Ishikawa (cell line): ENCODE measurements at regions not wholly inside any gene's neighbourhood (a gene's known extent, or its start where the extent isn't known, plus 50 kb on each side); places are given as distances from the start of the nearest gene placed in this dataset.

Experiments used
- CEBPB ChIP-seq: IDR thresholded peaks from 2 replicates; pipeline ENCODE4 v1.6.1; 2012
- CREB1 ChIP-seq: IDR thresholded peaks from 2 replicates; pipeline ENCODE4 v1.6.1; 2012; ENCODE audit warnings: low read depth
- EGR1 ChIP-seq: IDR thresholded peaks from 2 replicates; pipeline ENCODE4 v1.6.1; 2012
- EP300 ChIP-seq: IDR thresholded peaks from 2 replicates; pipeline ENCODE4 v1.6.1; 2012; ENCODE audit warnings: borderline replicate concordance
- FOXM1 ChIP-seq: IDR thresholded peaks from 2 replicates; pipeline ENCODE4 v1.6.1; 2012; ENCODE audit warnings: low read depth, borderline replicate concordance
- NFIC ChIP-seq: IDR thresholded peaks from 2 replicates; pipeline ENCODE4 v1.6.1; 2012
- RAD21 ChIP-seq: IDR thresholded peaks from 2 replicates; pipeline ENCODE4 v1.6.1; 2012; ENCODE audit warnings: low read depth
- TAF1 ChIP-seq: IDR thresholded peaks from 2 replicates; pipeline ENCODE4 v1.6.1; 2012; ENCODE audit warnings: low read depth, mild to moderate bottlenecking
- TCF12 ChIP-seq: IDR thresholded peaks from 2 replicates; pipeline ENCODE4 v1.6.1; 2012; ENCODE audit warnings: low read depth
- TEAD4 ChIP-seq: IDR thresholded peaks from 2 replicates; pipeline ENCODE4 v1.6.1; 2012
- YY1 ChIP-seq: IDR thresholded peaks from 2 replicates; pipeline ENCODE4 v1.6.1; 2012; ENCODE audit warnings: low read depth
- ZBTB7A ChIP-seq: IDR thresholded peaks from 2 replicates; pipeline ENCODE4 v1.6.1; 2012; ENCODE audit warnings: low read depth
- TF ChIP-seq, protein P1 (sequence below): IDR thresholded peaks from 2 replicates; pipeline ENCODE4 v1.6.1; 2012
- TF ChIP-seq, protein P2 (sequence below): IDR thresholded peaks from 2 replicates; pipeline ENCODE4 v1.6.1; 2012
- TF ChIP-seq, protein P3 (sequence below): IDR thresholded peaks from 2 replicates; pipeline ENCODE4 v1.6.1; 2012; ENCODE audit warnings: low read depth, mild to moderate bottlenecking

DNA sequence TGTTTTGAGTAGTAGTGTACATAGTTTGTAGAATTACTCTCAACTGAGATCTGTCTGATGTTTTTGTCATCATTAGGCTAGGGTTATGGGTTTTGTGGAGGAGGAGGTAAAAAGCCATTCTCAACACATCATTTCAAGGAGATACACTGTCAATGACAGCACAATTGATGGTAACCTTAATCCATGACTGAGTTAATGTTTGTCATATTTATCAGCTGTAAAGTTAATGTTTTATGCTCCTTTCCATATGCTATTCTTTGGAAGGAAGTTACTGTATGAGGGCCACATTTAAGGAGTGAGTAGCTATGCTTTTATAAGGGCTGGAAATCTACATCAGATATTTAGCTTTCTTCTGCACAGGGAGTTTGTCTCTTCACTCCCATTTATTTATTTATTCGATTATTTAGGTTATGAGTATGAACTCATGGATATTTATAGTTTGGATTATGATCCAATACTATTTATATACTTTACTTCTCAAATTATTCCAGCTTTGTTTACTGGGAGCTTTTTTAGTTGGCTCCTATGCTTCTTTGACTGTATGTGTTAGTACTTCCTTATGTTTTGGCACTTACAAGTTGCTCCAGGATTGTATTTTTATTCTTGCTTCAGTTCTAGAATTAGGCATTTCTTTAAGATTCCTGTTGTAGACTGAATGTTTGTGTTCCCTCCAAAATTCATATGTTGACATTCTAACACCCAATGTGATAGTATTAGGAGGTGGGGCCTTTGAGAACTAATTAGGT is 156.6 kb upstream of the HCRTR2 start:
- TF ChIP-seq EP300 (no peak), NFIC (no peak), RAD21 (no peak), YY1 (no peak), FOXM1 (no peak), TCF12 (no peak), ZBTB7A (no peak), CREB1 (no peak)
- TF ChIP-seq, protein P1, sequence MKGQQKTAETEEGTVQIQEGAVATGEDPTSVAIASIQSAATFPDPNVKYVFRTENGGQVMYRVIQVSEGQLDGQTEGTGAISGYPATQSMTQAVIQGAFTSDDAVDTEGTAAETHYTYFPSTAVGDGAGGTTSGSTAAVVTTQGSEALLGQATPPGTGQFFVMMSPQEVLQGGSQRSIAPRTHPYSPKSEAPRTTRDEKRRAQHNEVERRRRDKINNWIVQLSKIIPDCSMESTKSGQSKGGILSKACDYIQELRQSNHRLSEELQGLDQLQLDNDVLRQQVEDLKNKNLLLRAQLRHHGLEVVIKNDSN, result no peak
- TF ChIP-seq, protein P2, sequence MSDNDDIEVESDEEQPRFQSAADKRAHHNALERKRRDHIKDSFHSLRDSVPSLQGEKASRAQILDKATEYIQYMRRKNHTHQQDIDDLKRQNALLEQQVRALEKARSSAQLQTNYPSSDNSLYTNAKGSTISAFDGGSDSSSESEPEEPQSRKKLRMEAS, result no peak

GRCh38 chr6:55019591-55019990 is 154.7 kb upstream of the HCRTR2 start:
- TF ChIP-seq, protein P2, result no peak
- TF ChIP-seq, protein P1, result no peak
- TF ChIP-seq YY1, result no peak
- no peak for TF ChIP-seq RAD21
- TF ChIP-seq NFIC, result no peak
- TF ChIP-seq EGR1, result no peak
- no peak for TF ChIP-seq EP300
- TF ChIP-seq TCF12, result no peak
- no peak for TF ChIP-seq FOXM1
- no peak for TF ChIP-seq ZBTB7A
- no peak for TF ChIP-seq CEBPB
- TF ChIP-seq, protein P3, sequence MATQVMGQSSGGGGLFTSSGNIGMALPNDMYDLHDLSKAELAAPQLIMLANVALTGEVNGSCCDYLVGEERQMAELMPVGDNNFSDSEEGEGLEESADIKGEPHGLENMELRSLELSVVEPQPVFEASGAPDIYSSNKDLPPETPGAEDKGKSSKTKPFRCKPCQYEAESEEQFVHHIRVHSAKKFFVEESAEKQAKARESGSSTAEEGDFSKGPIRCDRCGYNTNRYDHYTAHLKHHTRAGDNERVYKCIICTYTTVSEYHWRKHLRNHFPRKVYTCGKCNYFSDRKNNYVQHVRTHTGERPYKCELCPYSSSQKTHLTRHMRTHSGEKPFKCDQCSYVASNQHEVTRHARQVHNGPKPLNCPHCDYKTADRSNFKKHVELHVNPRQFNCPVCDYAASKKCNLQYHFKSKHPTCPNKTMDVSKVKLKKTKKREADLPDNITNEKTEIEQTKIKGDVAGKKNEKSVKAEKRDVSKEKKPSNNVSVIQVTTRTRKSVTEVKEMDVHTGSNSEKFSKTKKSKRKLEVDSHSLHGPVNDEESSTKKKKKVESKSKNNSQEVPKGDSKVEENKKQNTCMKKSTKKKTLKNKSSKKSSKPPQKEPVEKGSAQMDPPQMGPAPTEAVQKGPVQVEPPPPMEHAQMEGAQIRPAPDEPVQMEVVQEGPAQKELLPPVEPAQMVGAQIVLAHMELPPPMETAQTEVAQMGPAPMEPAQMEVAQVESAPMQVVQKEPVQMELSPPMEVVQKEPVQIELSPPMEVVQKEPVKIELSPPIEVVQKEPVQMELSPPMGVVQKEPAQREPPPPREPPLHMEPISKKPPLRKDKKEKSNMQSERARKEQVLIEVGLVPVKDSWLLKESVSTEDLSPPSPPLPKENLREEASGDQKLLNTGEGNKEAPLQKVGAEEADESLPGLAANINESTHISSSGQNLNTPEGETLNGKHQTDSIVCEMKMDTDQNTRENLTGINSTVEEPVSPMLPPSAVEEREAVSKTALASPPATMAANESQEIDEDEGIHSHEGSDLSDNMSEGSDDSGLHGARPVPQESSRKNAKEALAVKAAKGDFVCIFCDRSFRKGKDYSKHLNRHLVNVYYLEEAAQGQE, result no peak
- TF ChIP-seq TEAD4, result no peak
- TF ChIP-seq TAF1, result no peak
- no peak for TF ChIP-seq CREB1

- TF ChIP-seq CEBPB (no peak), TEAD4 (no peak), NFIC (no peak), ZBTB7A (no peak), TCF12 (no peak), EGR1 (no peak), CREB1 (no peak), RAD21 (no peak), TAF1 (no peak), YY1 (no peak)
- TF ChIP-seq, protein P2, result no peak
- TF ChIP-seq, protein P1, result no peak
- TF ChIP-seq, protein P3, result no peak
Observed at GRCh38 chr6:55023230-55023629, 151.1 kb upstream of the HCRTR2 start.

GRCh38 chr6:55033016-55033546 is 141.2 kb upstream of the HCRTR2 start:
- TF ChIP-seq, protein P3, result no peak
- TF ChIP-seq EGR1, result no peak
- TF ChIP-seq, protein P2, result no peak
- no peak for TF ChIP-seq ZBTB7A
- no peak for TF ChIP-seq CEBPB
- TF ChIP-seq TEAD4, result no peak
- no peak for TF ChIP-seq FOXM1
- TF ChIP-seq RAD21, result no peak
- TF ChIP-seq TAF1, result no peak
- TF ChIP-seq NFIC, result no peak
- TF ChIP-seq CREB1, result no peak
- no peak for TF ChIP-seq EP300
- no peak for TF ChIP-seq YY1
- TF ChIP-seq, protein P1, result no peak
- TF ChIP-seq TCF12, result no peak
